ENCODE measurements at regions not wholly inside any gene's neighbourhood (a gene's known extent, or its start where the extent isn't known, plus 50 kb on each side); places are given as distances from the start of the nearest gene placed in this dataset.

DNA sequence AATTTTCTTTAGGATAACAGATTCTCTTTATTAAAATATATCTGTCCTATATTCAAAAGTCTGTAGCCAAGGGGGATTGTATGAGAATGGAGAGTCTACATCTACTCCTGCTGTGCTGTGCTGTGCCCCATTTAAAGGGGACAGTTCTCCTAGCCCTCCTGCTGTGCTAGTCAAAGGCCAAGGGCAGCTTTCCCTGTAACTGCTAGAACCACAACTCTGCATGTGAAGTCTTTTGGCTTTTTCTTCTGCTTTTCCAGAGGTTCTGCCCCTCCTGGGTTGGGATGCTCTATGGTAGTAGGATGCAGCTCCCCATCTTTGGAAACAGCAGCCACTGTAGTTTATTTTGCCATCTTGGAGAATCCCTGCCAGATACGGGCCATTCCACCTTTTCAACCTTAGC is 197.5 kb upstream of the JUN start:
- Histone ChIP-seq H3K4me2 (ENCODE audit: insufficient read depth in 1 of 2, low read depth in 2 of 2, low read length in 2 of 2) (no peak overlapping the region), H2BK5ac (ENCODE audit: low read depth, low read length) (no peak overlapping the region), H3K9ac (replicated peaks in 1 of 4; ENCODE audit: extremely low read depth in 1 of 4, low read depth in 3 of 4, low read length in 3 of 4) (no peak overlapping the region), H3K79me1 (ENCODE audit: low read depth, low read length) (no peaks in the 10 kb centered on the region), H4K5ac (ENCODE audit: insufficient read length, low read depth, low read length) (no peak overlapping the region), H2AFZ (ENCODE audit: low read length) (no peak overlapping the region), H3K4ac (replicated peaks; ENCODE audit: insufficient read length, low read depth, low read length) (no peak overlapping the region), H3K79me2 (ENCODE audit: control insufficient read depth in 1 of 2, insufficient read depth in 2 of 2, low read length in 2 of 2) (no peaks in the 10 kb centered on the region), H2AK5ac (ENCODE audit: low read depth, low read length) (no peak overlapping the region), H3K56ac (replicated peaks; ENCODE audit: insufficient read length, low read depth, low read length) (no peak overlapping the region), H3K4me1 (replicated peaks in 1 of 4; ENCODE audit: control insufficient read depth in 3 of 4, insufficient read depth in 4 of 4, low read length in 3 of 4) (peaks cover 0 to 10% (median 6%) of the 10 kb centered on the region in 4 experiments; a peak in 5 of 7 replicates), H3K27ac (ENCODE audit: low read depth, low read length) (no peak overlapping the region), H3K4me3 (ENCODE audit: extremely low read depth in 1 of 4, insufficient read depth in 2 of 4, low read depth in 3 of 4, low read length in 4 of 4) (no peak overlapping the region), H3K27me3 (replicated peaks in 1 of 4; ENCODE audit: control insufficient read depth in 3 of 4, extremely low read depth in 1 of 4, insufficient read depth in 3 of 4, low read length in 3 of 4) (no peaks in the 10 kb centered on the region; a peak in 1 of 7 replicates), H4K8ac (ENCODE audit: extremely low read depth, insufficient read depth, low read length) (no peak overlapping the region), H2BK120ac (replicated peaks; ENCODE audit: low read depth, low read length) (no peak overlapping the region), H3K23me2 (ENCODE audit: low read depth, low read length) (no peaks in the 10 kb centered on the region; the same call in 1 of the 2 replicates), H4K91ac (replicated peaks; ENCODE audit: insufficient read length, low read length) (no peak overlapping the region), H3K23ac (ENCODE audit: insufficient read length) (no peak overlapping the region), H3K9me3 (ENCODE audit: insufficient read depth in 2 of 2, low read depth in 1 of 2, low read length in 1 of 2) (no peaks in the 10 kb centered on the region), H4K20me1 (replicated peaks in 1 of 2; ENCODE audit: control insufficient read depth in 1 of 2, insufficient read depth in 2 of 2, low read length in 2 of 2) (no peaks in the 10 kb centered on the region), H3K36me3 (ENCODE audit: control insufficient read depth in 2 of 4, insufficient read depth in 4 of 4, low read length in 3 of 4) (no peaks in the 10 kb centered on the region), H2BK20ac (ENCODE audit: low read length) (no peak overlapping the region), H2BK12ac (ENCODE audit: low read depth, low read length) (no peak overlapping the region), H3K18ac (ENCODE audit: extremely low read depth, low read length) (peak overlapping the region; percentile 51; the same call in 1 of the 2 replicates), H3K14ac (ENCODE audit: insufficient read length) (no peak overlapping the region), H2BK15ac (ENCODE audit: low read length) (no peak overlapping the region)
- WGBS, 2 experiments (ENCODE audit: extremely low coverage in 1 of 2, insufficient coverage in 1 of 2, insufficient read length in 1 of 2, insufficient replicate concordance in 2 of 2, low coverage in 1 of 2, low lambda C conversion rate in 2 of 2, missing lambda C conversion rate in 1 of 2): 82% methylated on average over 1 of the region's 1 CpG; no CpG with 5 or more reads in 1 of the 2 experiments
- ChIA-PET POLR2A (ENCODE audit: partially characterized antibody) (no interaction called here), CTCF (ENCODE audit: partially characterized antibody) (interaction anchor here (1.5 to 1.7 kb wide), 2 partner anchors 139 to 196 kb away, joined by 3 to 4 read pairs; no protein-coding TSS in a partner anchor)
- FAIRE-seq (no peak), DNase-seq (ENCODE audit: low read depth in 1 of 2, low spot score in 2 of 2) (no peak)
- TF ChIP-seq GTF2F1 (IDR thresholded peaks at IDR 0.05; ENCODE audit: borderline replicate concordance, low read depth, low read length) (no peak), HDAC6 (IDR thresholded peaks at IDR 0.05; ENCODE audit: low read depth, low read length) (no peak)

Measured in H1 (cell line).